Esophagus muscularis mucosa (tissue), 4 donors: ENCODE measurements at regions not wholly inside any gene's neighbourhood (a gene's known extent, or its start where the extent isn't known, plus 50 kb on each side); places are given as distances from the start of the nearest gene placed in this dataset.

Source experiments
- DNase-seq: peaks from one replicate; pipeline ENCODE4 v3.0.0-alpha.2; 2017; ENCODE audit errors: extremely low spot score
- H3K27ac ChIP-seq, 4 donors: fragments of 200-600 bp; sonication (generic); replicated peaks in 1 of 4; 1 replicate in 3 of 4; 2 replicates in 1 of 4; pipeline ENCODE4 v1.5.1; 2016 to 2019; ENCODE audit warnings: mild to moderate bottlenecking in 1 of 4
- H3K27me3 ChIP-seq, 4 donors: fragments of 200-600 bp; sonication (generic); one replicate each; pipeline versions ENCODE4 v1.5.1 to v1.6.0; 2016 to 2019
- H3K36me3 ChIP-seq, 4 donors: fragments of 200-600 bp; sonication (generic); one replicate each; pipeline ENCODE4 v1.5.1; 2016 to 2019
- H3K4me1 ChIP-seq, 4 donors: fragments of 200-600 bp; sonication (generic); one replicate each; pipeline ENCODE4 v1.5.1; 2016 to 2019
- H3K4me3 ChIP-seq, 4 donors: fragments of 200-600 bp; sonication (generic); 1 replicate in 2 of 4; 2 replicates in 2 of 4; pipeline ENCODE4 v1.5.1; 2016 to 2019; ENCODE audit warnings: mild to moderate bottlenecking in 4 of 4, moderate library complexity in 1 of 4
- H3K9me3 ChIP-seq, 4 donors: fragments of 200-600 bp; sonication (generic); 1 replicate in 3 of 4; 2 replicates in 1 of 4; pipeline ENCODE4 v1.5.1; 2016 to 2019
- CTCF ChIP-seq, 3 experiments: fragments of 200-600 bp in 2 of 3; fragments of 450-650 bp in 1 of 3; sonication (generic) in 2 of 3; IDR thresholded peaks; one replicate each; pipeline ENCODE4 v1.5.1; 2017 to 2019; ENCODE audit warnings: antibody characterized with exemption in 3 of 3, mild to moderate bottlenecking in 2 of 3, moderate library complexity in 1 of 3
- EP300 ChIP-seq: sonication (generic); formaldehyde crosslinking; IDR thresholded peaks from one replicate; pipeline ENCODE4 v1.6.1; 2017; ENCODE audit warnings: antibody characterized with exemption
- POLR2A ChIP-seq: fragments of 450-650 bp; IDR thresholded peaks from one replicate; pipeline ENCODE4 v1.6.1; 2017; ENCODE audit warnings: antibody characterized with exemption, moderate library complexity, mild to moderate bottlenecking, low read depth
- POLR2AphosphoS5 ChIP-seq, 2 donors: sonication (generic); formaldehyde crosslinking; IDR thresholded peaks; one replicate each; pipeline ENCODE4 v1.6.1; 2017; ENCODE audit warnings: antibody characterized with exemption in 2 of 2
- WGBS: methylation state at CpG from one replicate; pipeline ENCODE4 v1.1.5; 2018; 5-methylcytosine and 5-hydroxymethylcytosine counted together
- intact Hi-C: fragments of 100-400 bp; cut with DNase I; formaldehyde crosslinking; loops from one replicate; pipeline ENCODE4 v1.15.1; 2023

- no peak for TF ChIP-seq CTCF (IDR thresholded peaks at IDR 0.05)
- no peak for TF ChIP-seq EP300
- no peak for TF ChIP-seq POLR2AphosphoS5 (IDR thresholded peaks at IDR 0.05)
- TF ChIP-seq POLR2A: no peak
- intact Hi-C loops: no loop called here
- DNase-seq: no peak
Measured at GRCh38 chr4:111483375-111484169, 661.7 kb upstream of the FAM241A start.

GRCh38 chr4:111492496-111492895 lies 652.8 kb upstream of the FAM241A start:
- no peak for DNase-seq
- Histone ChIP-seq H3K27me3 (no peaks in the 10 kb centered on the region), H3K4me3 (no peak overlapping the region), H3K27ac (no peak overlapping the region), H3K9me3 (no peaks in the 10 kb centered on the region), H3K36me3 (no peaks in the 10 kb centered on the region), H3K4me1 (no peaks in the 10 kb centered on the region)
- intact Hi-C loops: no loop called here
- 31% methylated on average over 1 of the region's 1 CpG for WGBS
- TF ChIP-seq POLR2A: no peak
- no peak for TF ChIP-seq CTCF (IDR thresholded peaks at IDR 0.05)
- no peak for TF ChIP-seq EP300
- TF ChIP-seq POLR2AphosphoS5 (IDR thresholded peaks at IDR 0.05): no peak

More at GRCh38 chr4:111483375-111484169, 661.7 kb upstream of the FAM241A start:
- Histone ChIP-seq H3K27me3 (no peaks in the 10 kb centered on the region), H3K4me1 (no peaks in the 10 kb centered on the region), H3K27ac (no peak overlapping the region), H3K36me3 (no peaks in the 10 kb centered on the region), H3K9me3 (no peaks in the 10 kb centered on the region), H3K4me3 (no peak overlapping the region)
- WGBS: 94% methylated on average over 6 of the region's 8 CpGs

- TF ChIP-seq POLR2AphosphoS5 (IDR thresholded peaks at IDR 0.05): no peak
- no peak for TF ChIP-seq CTCF (IDR thresholded peaks at IDR 0.05)
- no peak for TF ChIP-seq POLR2A
- TF ChIP-seq EP300: no peak
- Histone ChIP-seq H3K4me3 (no peak overlapping the region), H3K9me3 (no peaks in the 10 kb centered on the region), H3K27ac (no peak overlapping the region), H3K36me3 (no peaks in the 10 kb centered on the region), H3K27me3 (no peaks in the 10 kb centered on the region), H3K4me1 (no peaks in the 10 kb centered on the region)
- no peak for DNase-seq
- intact Hi-C loops: no loop called here
- 73% methylated on average over 2 of the region's 2 CpGs for WGBS
Measured at GRCh38 chr4:111494471-111494870, 650.8 kb upstream of the FAM241A start.

- Histone ChIP-seq H3K9me3 (no peaks in the 10 kb centered on the region), H3K36me3 (no peaks in the 10 kb centered on the region), H3K4me3 (no peak overlapping the region), H3K27me3 (no peaks in the 10 kb centered on the region), H3K27ac (no peak overlapping the region), H3K4me1 (no peaks in the 10 kb centered on the region)
- TF ChIP-seq POLR2A: no peak
- no peak for TF ChIP-seq POLR2AphosphoS5 (IDR thresholded peaks at IDR 0.05)
- no peak for TF ChIP-seq CTCF (IDR thresholded peaks at IDR 0.05)
- no peak for TF ChIP-seq EP300
- intact Hi-C loops: no loop called here
- 30% methylated on average over 1 of the region's 1 CpG for WGBS
- DNase-seq: no peak
Measured at GRCh38 chr4:111494971-111495370, 650.3 kb upstream of the FAM241A start.

GRCh38 chr4:111499291-111499690 lies 646.0 kb upstream of the FAM241A start:
- no peak overlapping the region for H3K4me3 ChIP-seq
- intact Hi-C loops: no loop called here
- H3K27ac ChIP-seq: no peak overlapping the region
- no peaks in the 10 kb centered on the region for H3K36me3 ChIP-seq
- TF ChIP-seq CTCF (IDR thresholded peaks at IDR 0.05): no peak
- no peak for TF ChIP-seq EP300
- TF ChIP-seq POLR2AphosphoS5 (IDR thresholded peaks at IDR 0.05): no peak
- TF ChIP-seq POLR2A: no peak
- no peak for DNase-seq
- no peaks in the 10 kb centered on the region for H3K4me1 ChIP-seq
- no peaks in the 10 kb centered on the region for H3K9me3 ChIP-seq
- 48% methylated on average over 3 of the region's 3 CpGs for WGBS
- no peaks in the 10 kb centered on the region for H3K27me3 ChIP-seq
